ENCODE measurements at regions not wholly inside any gene's neighbourhood (a gene's known extent, or its start where the extent isn't known, plus 50 kb on each side); places are given as distances from the start of the nearest gene placed in this dataset.

DNA sequence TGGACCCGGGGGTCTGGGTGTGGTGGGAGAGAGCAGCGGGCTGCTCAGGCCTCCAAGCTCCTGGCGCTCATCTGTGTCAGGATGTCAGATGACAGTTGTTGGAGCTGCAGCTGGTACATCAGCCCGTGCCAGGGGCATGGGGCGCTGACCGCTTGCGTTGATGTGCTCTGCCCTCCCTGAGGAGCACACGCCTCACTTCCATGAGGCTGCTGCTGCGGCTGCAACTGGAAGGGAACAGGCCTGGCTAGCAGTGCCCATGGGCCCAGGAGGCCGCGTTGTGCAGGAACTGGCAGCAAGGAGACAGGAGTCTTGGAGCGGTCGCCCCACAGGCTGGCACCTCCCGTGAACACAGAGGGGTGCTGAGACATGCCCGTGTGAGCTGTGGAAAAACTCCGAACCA is 361.3 kb upstream of the MKI67 start:
- TF ChIP-seq, protein P1, sequence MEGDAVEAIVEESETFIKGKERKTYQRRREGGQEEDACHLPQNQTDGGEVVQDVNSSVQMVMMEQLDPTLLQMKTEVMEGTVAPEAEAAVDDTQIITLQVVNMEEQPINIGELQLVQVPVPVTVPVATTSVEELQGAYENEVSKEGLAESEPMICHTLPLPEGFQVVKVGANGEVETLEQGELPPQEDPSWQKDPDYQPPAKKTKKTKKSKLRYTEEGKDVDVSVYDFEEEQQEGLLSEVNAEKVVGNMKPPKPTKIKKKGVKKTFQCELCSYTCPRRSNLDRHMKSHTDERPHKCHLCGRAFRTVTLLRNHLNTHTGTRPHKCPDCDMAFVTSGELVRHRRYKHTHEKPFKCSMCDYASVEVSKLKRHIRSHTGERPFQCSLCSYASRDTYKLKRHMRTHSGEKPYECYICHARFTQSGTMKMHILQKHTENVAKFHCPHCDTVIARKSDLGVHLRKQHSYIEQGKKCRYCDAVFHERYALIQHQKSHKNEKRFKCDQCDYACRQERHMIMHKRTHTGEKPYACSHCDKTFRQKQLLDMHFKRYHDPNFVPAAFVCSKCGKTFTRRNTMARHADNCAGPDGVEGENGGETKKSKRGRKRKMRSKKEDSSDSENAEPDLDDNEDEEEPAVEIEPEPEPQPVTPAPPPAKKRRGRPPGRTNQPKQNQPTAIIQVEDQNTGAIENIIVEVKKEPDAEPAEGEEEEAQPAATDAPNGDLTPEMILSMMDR (IDR thresholded peaks at IDR 0.05; ENCODE audit: borderline replicate concordance, control extremely low read depth, extremely low read depth, insufficient read depth, missing control alignments), result no peak
- in situ Hi-C loops (cut with MboI; ENCODE audit: low sequenced_read_pairs, unreplicated experiment), result no loop called here
- DNase-seq (ENCODE audit: low spot score), result no peak

DNA sequence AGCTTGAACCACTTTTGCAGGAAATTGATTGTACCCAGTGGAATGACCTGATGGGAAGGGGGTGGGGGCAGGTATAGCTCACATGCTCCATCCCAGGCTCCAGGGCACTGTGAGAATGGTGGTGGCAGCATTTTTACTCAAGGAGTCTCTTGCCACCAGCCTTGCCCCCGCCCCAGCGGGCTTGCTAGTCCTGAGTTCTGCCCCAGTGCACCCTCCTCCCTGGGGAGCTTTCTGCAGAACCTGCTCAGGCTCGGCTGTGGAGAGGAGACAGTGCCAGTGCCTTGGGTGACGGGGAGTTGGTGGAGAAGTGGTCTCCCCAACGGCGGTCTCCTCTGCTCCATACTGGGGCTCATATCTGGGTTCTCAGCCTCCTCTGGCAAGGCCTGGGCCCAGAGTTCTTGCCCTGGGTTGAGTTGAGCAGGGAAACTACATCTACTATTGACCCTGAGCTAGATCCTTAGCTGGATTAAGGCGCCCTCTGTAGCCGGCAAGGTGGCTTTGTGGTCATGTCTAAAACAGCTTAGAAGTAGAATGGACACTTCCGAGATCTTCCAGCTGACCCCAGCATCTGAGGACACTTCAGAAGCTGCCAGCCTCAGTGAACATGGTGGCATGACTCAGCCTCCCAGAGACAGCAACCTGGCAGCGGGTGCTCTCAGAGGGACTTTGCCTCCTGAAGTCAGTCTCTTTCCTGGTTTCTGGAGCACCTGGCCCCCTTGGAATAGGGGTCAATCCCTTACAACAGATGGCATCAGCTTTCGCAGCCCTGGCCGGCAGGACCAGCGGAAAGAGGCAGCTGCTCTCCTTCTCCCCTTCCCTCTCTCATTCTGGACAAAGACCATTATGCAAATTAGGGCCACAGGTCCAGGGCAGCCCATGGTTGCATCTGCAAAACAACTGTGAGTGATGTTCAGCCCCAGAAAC is 363.4 kb upstream of the MKI67 start:
- in situ Hi-C loops (cut with MboI; ENCODE audit: low sequenced_read_pairs, unreplicated experiment), result no loop called here
- no peak for DNase-seq (ENCODE audit: low spot score)
- TF ChIP-seq, protein P1 (IDR thresholded peaks at IDR 0.05; ENCODE audit: borderline replicate concordance, control extremely low read depth, extremely low read depth, insufficient read depth, missing control alignments), result no peak

DNA sequence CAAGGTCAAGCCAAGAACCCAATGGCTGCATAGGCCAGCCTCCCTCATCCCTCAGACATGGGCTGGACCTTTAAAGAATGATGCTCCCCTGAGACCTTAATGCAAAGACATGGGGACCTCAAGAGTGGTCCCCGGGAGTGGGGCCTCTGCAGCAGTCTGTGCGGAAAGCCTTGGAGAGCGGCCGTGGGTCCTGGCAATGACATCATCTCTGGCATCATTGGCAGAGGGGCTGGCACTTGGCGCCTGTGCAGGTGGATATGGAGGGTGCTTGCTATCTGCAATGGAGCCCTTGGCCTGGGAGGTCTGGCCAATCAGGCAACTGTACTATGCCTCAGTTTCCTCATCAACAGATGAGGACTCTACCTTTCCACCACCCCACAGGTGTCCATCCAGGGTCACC is 365.5 kb upstream of the MKI67 start:
- in situ Hi-C loops (cut with MboI; ENCODE audit: low sequenced_read_pairs, unreplicated experiment), result no loop called here
- no peak for DNase-seq (ENCODE audit: low spot score)
- TF ChIP-seq, protein P1 (IDR thresholded peaks at IDR 0.05; ENCODE audit: borderline replicate concordance, control extremely low read depth, extremely low read depth, insufficient read depth, missing control alignments), result no peak

DNA sequence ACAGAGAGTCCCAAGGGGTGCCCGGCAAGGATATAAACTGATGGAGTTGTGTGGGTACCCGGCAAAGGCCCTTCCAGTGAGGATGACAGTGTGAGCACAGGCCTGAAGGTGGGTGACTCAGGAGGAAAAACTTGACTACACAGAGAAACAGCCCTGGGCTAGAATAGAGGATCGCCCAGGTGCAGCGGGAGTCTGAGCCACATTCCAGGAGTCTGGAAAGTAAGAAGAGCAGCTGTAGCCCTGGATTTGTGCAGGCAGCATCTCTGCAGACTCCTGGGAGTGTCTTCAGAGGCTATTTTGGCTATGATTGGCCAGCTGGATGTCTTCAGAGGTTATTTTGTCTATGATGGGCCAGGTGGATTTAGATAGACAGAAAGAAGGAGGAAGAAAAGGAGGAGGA is 367.6 kb upstream of the MKI67 start:
- in situ Hi-C loops (cut with MboI; ENCODE audit: low sequenced_read_pairs, unreplicated experiment), result no loop called here
- DNase-seq (ENCODE audit: low spot score), result no peak
- TF ChIP-seq, protein P1 (IDR thresholded peaks at IDR 0.05; ENCODE audit: borderline replicate concordance, control extremely low read depth, extremely low read depth, insufficient read depth, missing control alignments), result no peak

DNA sequence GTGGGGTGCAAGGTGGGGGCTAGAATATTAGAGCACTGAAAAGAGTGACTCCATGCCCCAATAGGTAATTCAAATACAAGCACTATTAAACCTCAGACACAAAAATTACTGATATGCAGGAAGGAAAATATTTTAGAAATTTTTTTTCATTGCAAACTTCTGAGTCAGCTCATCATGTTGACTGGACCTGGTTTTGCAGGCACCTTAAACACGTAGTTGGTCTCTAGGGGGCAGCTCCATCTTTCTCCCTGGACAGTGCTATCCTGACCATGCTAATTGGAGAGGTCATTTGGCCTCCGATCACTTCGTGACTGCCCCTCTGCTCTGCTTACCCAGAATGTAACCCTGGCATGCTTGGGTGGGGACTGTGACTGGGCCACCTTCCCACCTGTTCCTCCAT is 368.4 kb upstream of the MKI67 start:
- in situ Hi-C loops (cut with MboI; ENCODE audit: low sequenced_read_pairs, unreplicated experiment), result no loop called here
- no peak for DNase-seq (ENCODE audit: low spot score)
- TF ChIP-seq, protein P1 (IDR thresholded peaks at IDR 0.05; ENCODE audit: borderline replicate concordance, control extremely low read depth, extremely low read depth, insufficient read depth, missing control alignments), result no peak

DNA sequence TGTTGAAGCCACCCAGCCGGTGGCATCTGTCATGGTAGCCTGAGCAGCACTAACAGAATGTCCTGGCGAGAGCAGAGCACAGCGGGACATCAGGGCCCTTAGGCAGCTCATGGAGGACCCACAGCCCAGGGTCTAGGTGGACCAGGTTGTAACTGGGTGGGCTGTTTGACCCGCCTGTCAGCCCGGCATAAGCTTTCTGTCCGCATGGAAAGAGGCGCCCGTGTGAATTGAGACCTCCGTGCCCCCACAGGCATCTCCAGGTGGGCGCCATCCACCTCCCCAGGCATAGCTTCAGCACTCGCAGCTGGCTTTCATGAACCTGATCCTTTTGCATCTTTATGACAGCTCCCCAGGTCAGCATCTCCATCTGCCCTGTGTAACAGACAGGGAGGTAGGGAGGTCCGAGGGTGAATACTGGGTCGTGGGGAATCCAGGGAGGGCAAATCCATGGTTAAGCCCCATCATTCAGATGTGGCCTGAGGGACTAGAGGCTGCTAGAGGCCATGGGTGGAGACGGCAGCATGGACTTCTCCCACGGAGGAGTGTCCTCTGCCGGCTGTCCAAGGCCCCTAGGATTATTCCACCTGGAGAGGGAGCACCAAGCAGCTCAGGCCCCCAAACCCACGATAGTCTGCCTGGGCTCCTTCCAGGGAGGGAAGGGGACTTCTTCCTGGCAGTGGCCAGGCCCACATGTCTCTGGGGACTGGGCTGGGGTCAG is 371.6 kb upstream of the MKI67 start:
- in situ Hi-C loops (cut with MboI; ENCODE audit: low sequenced_read_pairs, unreplicated experiment), result no loop called here
- TF ChIP-seq, protein P1 (IDR thresholded peaks at IDR 0.05; ENCODE audit: borderline replicate concordance, control extremely low read depth, extremely low read depth, insufficient read depth, missing control alignments), result no peak
- no peak for DNase-seq (ENCODE audit: low spot score)
